GM12873 (cell line): ENCODE measurements at regions not wholly inside any gene's neighbourhood (a gene's known extent, or its start where the extent isn't known, plus 50 kb on each side); places are given as distances from the start of the nearest gene placed in this dataset.

Source experiments
- TF ChIP-seq, protein P1 (sequence below): IDR thresholded peaks from 2 replicates; pipeline ENCODE4 v1.5.1; 2012; ENCODE audit warnings: low read depth, mild to moderate bottlenecking, moderate library complexity, low read length, control low read depth; ENCODE audit not compliant: insufficient read depth; ENCODE audit errors: missing control alignments

DNA sequence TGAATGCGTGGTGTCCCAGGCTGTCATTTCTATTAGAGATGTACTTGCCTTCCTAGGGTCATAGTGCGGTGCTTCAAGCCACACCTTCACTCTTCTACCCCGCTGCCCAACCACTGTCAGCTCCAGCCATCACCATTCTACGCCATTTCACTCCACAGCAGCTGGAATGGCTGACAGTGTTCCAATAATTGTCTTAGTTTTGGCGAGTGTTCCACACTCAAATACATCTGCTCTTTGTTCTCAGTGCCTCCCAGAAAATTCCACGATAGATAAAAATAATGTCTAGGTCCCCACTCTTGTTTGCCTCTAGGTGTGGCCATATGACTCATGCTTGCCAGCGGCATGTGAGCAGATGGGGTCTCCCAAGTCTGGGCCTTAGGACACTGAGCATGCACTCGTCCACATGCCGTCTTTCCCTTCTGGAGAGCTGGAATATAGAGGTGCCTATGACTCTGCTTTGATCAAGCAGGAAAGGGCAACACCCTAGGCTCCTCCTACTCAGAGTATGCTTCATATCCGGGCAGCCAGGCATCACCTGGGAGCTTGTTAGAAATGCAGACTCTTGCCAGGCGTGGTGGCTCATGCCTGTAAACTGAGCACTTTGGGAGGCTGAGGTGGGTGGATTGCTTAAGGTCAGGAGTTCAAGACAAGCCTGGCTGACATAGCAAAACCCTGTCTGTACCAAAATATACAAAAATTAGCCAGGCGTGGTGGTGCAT lies 163.0 kb downstream of the BRMS1L start:
- TF ChIP-seq, protein P1, sequence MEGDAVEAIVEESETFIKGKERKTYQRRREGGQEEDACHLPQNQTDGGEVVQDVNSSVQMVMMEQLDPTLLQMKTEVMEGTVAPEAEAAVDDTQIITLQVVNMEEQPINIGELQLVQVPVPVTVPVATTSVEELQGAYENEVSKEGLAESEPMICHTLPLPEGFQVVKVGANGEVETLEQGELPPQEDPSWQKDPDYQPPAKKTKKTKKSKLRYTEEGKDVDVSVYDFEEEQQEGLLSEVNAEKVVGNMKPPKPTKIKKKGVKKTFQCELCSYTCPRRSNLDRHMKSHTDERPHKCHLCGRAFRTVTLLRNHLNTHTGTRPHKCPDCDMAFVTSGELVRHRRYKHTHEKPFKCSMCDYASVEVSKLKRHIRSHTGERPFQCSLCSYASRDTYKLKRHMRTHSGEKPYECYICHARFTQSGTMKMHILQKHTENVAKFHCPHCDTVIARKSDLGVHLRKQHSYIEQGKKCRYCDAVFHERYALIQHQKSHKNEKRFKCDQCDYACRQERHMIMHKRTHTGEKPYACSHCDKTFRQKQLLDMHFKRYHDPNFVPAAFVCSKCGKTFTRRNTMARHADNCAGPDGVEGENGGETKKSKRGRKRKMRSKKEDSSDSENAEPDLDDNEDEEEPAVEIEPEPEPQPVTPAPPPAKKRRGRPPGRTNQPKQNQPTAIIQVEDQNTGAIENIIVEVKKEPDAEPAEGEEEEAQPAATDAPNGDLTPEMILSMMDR = no peak

DNA sequence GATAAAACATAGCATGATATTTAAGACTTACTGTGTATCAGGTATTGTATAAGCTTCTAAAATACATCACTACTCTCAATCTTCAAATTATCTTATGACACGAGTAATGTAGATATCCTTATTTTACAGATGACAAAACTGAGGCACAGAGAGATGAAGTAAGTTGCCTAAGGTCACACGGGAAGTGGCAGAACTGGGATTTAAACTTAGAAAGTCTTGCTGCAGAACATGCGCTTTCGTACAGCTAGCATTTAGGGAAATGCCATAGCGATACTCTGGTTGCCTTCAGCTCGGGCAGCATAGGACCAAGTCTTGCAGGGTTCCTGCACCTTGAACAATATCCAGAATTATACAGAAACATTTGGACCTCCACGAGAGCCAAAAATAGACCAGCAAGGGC lies 162.4 kb downstream of the BRMS1L start:
- TF ChIP-seq, protein P1 = no peak

DNA sequence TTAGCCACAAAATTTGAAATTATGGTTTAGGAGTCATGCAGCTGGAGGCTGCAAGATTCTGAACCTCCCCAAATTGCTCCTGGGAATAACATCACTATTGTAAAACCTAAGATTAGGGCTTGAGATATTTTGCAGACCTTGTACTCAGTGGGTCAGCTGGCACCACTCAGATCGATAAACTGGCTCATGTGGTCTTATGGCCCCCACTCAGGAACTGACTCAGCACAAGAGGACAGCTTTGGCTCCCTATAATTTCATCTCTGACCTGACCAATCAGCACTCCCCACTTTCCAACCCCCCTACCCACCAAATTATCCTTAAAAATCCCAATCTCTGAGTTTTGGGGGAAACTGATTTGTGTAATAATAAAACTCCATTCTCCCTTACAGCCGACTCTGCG lies 161.6 kb downstream of the BRMS1L start:
- TF ChIP-seq, protein P1 = no peak

DNA sequence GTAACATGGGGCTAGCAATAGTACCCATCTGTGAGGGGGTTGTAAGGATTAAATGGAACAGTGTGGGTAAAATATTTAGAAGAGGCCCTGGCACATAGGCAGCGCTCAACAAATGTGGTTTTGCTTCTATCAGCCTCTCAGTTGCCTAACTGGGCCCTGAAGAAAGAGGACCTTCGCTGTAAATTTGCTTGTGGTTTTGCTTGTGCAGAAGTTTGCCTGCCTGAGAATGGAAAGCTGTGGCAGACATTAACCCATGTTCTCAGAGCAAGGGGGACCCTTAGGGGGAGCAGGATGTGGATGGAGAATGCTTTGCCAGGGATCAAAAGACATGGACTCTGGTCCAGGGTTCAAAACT lies 160.1 kb downstream of the BRMS1L start:
- TF ChIP-seq, protein P1 = no peak

DNA sequence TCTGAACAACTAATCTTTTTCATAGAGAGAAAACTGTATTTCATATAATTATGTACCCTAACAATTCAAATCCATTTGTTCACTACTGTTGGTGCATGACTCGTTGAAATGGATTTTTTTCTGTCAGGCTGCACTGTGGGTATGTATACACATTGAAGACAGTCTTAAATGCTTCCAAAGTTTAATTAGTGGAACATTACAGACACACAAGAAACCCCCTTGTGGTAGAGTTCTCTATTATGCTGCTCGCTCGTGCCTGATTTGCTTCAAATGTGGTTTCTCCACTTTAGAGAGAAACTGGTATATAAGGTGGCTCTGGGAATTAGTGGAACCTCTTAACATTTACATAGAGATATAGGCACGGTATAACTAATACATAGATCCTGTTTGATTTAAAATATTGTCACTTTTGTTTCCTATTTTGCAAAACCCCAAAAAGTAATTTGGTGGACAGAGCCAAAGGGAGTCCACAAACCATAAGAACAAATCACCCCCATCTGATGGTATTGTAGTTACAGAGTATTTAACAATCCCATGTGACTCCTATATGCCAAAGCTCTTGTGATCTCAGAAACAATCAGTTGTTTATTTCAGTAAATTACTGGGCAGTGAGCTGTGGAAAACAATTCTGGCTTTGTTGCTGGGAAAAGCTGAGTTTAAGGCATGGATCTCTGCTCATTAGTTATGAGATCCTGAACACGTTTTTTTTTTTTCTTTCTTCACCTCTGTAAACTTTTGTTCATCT lies 159.5 kb downstream of the BRMS1L start:
- TF ChIP-seq, protein P1 = peak; percentile 36

DNA sequence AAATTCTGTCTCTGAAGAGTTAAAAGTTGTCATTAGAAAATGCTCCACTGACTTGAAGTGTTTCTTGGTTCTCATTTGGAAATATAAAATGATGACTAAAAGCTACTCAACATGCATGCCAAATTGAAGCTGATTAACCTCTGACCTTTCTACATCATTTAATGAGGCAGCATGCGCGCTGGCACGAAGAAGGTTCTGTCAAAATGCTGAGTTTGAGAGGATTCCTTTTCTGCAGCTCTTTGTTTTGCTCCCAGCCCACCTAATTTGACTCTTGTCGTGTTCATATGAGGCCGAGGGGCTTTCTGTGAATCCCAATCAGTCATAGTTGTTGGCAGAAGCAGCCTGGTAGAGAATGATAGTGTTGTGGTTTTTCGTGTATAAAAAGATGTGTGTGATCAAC lies 153.4 kb downstream of the BRMS1L start:
- TF ChIP-seq, protein P1 = no peak

DNA sequence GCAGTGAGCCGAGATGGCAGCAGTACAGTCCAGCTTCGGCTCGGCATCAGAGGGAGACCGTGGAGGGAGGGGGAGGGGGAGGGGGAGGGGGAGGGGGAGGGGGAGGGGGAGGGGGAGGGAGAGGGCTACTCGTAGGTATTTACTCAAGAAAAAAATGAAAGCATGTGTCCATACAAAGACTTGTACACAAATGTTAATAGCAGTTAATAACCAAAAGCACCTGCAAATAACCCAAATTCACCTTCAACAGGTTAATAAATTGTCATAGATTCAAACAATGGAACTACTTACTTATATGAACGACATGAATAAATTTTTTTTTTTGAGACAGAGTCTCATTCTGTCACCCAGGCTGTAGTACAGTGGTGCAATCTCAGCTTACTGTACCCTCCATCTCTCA lies 152.4 kb downstream of the BRMS1L start:
- TF ChIP-seq, protein P1 = no peak
